HG02571 (cell line): ENCODE measurements at regions not wholly inside any gene's neighbourhood (a gene's known extent, or its start where the extent isn't known, plus 50 kb on each side); places are given as distances from the start of the nearest gene placed in this dataset.
A peak's percentile ranks its signal among the peaks of the same experiment; 100 is the strongest.
"Not testable (repeated sequence)": the region's sequence is repeated elsewhere in the genome, so short reads cannot be mapped to it uniquely, and the experiment has no call there.

Experiments
- ATAC-seq: cut with Tn5 transposase; IDR thresholded peaks from one replicate; pipeline ENCODE4 v1.9.1; 2021; ENCODE audit warnings: mild to moderate bottlenecking, moderate library complexity; ENCODE audit not compliant: unreplicated experiment

DNA sequence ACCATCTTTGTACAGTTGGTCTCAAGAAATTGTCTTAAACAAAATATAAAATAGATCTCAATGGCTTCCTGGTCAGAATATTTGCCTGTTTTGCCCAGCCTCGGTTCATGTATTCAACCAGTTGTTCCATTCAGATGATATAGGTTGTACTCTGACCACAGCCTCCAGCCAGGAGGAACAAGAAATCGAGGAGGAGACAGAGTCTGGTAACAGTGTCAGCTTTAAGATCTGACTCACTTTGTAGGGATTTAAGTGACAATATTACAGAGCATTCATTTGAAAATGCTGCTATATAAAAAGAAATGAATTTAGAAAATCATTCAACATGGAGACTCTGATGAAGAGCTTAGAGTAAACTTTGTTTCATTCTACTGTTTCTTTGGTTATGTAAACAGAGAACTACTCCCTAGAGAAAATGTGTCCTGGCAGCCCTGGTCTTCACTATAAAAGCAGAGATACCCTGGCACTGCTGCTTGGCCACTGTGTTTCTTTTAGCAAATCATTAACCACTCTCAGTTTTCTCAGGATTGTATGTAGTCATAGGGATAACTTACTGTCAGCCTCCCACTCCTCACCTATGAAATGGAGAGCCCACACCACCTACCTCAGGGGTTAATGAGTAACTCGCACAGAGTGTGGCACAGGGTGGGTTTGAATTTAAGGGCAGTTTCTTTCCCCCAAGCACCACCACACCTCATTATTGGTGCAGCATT lies 53.5 kb downstream of the PAGE2 start:
- ATAC-seq, result no peak

GRCh38 chrX:55142919-55143310 lies 54.1 kb downstream of the PAGE2 start:
- no peak for ATAC-seq

GRCh38 chrX:55143621-55144020 lies 54.8 kb downstream of the PAGE2 start:
- ATAC-seq, result no peak

DNA sequence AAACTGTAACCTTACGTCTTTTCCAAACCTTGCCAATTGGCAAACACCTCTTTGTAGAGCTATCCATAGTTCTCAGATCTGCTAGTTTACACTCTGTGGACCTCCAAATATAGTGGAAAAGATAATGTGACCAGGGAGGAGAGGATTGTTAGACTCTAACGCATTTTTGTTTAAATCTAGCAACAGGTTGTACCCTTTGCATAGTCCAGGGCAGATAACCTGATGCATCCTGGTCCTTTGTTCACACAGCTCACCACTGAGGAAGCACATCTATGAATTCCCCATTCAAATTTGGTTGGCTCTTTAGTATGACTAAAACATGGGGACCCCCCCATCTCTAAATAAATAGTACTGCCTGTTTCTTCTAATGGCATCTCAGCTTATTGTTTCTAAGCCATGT lies 55.9 kb downstream of the PAGE2 start:
- no peak for ATAC-seq

DNA sequence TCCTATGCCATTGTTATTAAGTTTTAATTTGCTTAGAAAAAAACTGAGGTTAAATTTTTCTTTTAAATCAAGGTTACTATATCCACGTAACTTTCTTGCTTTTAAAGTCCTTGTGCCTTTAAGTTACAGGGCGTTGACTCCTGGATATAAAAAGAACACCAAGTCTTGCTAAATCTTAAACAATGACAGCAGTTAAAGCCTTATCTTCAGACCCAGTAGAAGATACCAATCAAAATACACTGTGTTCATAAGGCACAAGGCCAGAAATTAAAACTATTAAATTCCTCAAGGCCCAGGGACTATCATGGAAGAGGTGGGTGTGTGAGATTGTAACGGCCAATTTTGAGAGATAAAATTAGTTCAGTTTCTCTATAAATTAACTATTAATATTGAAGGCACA lies 60.4 kb downstream of the PAGE2 start:
- no peak for ATAC-seq

DNA sequence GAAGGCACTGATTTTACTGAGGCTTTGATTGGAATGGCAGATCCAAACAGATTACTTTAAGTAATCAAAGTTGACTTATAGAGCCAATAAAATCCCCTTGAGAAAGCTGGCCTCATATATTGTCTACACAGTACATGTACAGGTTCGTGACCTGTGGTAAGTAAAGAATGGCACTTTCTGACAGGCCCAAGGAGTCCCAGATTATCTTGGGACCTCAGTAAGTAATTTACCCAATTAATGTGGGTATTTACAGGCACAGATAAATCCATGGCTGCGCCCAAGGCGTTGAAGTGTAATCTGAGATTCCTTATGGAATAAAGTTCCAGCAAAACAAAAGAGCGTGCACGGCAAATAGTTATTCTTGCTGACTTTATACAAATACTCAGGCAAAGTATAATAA lies 62.4 kb downstream of the PAGE2 start:
- no peak for ATAC-seq

- ATAC-seq, result no peak
Measured at GRCh38 chrX:55159551-55159950, 60.6 kb upstream of the PAGE5 start.

- peak; percentile 95 for ATAC-seq
Measured at GRCh38 chrX:55160685-55161552, 59.2 kb upstream of the PAGE5 start.

DNA sequence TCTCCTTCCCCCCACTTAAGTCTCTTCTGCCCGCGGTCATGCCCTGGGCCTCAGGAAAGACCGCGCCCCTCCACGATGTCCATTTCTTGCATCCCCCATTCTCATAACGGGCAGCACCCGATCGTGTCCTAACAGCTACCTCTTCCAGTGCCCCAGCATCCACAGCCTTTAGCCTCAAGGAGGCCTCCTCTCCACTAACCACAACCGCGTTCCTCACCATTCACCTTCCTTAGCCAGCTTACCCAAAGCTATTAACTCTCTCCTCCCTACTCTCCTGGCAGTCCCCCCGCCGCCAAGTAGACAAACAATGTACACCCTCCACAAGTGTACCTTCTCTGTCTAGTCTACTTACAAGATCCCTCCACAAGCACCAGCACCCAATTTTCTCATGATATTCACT lies 58.6 kb upstream of the PAGE5 start:
- ATAC-seq, result no peak

DNA sequence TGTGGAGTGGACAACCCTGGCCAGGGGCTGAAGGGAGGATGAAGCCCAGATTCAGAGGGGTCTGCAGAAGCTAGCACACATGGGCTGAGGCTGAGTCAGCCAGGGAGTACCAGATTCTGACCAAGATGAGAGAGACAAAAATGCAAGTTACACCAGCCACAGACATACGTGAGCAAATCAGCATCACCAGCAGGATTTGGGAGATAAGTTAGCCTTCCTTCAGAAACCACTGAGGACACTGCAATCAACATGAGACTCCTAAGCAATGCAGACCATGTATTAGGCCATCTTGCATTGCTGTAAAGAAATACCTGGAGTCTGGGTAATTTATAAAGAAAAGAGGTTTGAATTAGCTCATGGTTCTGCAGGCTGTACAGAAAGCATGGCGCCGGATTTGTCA lies 57.0 kb upstream of the PAGE5 start:
- ATAC-seq, result no peak

DNA sequence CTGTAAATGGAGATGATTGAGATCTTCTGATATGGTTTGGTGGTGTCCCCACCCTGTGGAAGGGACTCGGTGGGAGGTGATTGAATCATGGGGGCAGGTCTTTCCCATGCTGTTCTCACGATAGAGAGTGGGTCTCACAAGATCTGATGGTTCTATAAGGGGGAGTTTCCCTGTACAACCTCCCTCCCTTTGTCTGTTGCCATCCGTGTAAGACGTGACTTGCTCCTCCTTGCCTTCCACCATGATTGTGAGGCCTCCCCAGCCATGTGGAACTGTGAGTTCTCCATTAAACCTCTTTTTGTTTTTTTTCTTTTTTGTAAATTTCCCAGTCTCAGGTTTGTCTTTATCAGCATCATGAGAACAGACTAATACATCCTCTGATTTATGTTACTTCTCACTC lies 55.1 kb upstream of the PAGE5 start:
- not testable (repeated sequence) for ATAC-seq

GRCh38 chrX:55167124-55167803 lies 52.9 kb upstream of the PAGE5 start:
- no peak for ATAC-seq

GRCh38 chrX:55167901-55168300 lies 52.2 kb upstream of the PAGE5 start:
- no peak for ATAC-seq

DNA sequence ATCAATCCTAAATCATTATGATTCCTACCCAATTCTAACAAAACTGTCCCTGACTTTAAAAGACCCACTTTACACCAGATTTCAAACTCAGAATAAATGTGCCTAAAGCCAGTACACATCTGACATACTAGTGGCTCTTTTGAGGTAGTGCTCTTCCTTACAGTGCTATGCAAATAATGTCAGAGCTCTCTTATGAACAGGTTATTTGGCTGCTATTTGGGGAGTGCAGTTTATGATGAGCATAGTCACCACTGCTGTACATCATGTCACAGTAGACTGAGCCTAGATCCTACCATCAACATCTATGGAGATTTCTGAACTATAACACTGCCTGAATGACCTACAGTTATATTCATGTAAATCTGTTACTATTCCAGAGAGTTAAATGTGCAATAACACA lies 50.4 kb upstream of the PAGE5 start:
- no peak for ATAC-seq
